SK-MEL-5 (cell line): ENCODE measurements at regions not wholly inside any gene's neighbourhood (a gene's known extent, or its start where the extent isn't known, plus 50 kb on each side); places are given as distances from the start of the nearest gene placed in this dataset.

Experiments used
- DNase-seq: peaks from one replicate; pipeline ENCODE4 v3.0.0-alpha.2; 2016; ENCODE audit warnings: low read depth, low spot score
- in situ Hi-C: cut with HindIII; loops from 2 replicates; pipeline ENCODE4 v1.10.0; 2016; ENCODE audit warnings: low sequenced_read_pairs, high pct_unique_total_duplicates, low pct_unique_long_range_greater_than_20kb

DNA sequence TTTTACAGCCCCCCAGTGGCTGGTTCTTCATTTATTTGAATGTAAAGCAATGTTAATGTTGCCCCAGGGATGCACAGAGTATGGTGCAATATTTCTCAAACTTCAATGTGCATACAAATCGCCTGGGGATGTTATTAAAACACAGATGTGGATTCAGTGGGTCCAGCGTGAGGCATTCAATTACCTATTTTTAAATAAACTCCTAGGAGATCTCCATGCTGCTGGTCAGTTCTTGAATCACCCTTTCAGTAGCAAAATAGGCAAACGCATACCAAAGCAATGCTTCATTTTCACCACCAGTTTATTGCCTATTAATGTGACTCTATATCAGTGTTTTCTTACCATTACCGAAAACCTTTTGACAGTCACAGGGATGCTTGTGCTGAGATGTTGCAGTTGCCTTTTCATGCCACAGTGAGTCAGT is 530.7 kb downstream of the CBLN2 start:
- in situ Hi-C loops = no loop called here
- peak; percentile 88 for DNase-seq

DNA sequence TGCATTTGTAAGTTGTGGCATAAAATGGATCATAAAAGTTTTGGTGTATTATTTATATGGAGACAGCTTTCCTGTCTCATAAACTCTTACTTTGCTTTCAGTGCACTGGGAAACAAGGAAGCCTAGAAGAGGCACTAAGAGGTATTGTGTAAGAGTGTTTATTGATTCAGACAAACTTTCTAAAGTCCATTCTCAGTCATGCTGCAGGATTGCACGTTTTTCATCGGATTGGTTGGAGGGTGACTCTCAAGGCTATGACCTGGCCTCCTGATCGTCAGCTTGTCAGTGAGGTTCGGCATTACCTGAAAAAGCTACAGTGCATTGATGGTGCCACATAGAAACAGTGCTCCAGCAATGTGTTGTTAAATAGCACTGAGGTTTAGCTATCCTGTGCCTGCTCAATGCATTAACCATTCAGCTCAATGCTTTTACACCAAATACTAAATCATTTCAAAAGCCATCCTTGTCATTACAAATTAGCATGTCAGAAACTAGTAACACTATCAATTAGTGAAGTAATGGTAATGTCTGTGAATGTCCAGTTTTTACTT is 545.5 kb downstream of the CBLN2 start:
- no peak for DNase-seq
- in situ Hi-C loops = no loop called here

DNA sequence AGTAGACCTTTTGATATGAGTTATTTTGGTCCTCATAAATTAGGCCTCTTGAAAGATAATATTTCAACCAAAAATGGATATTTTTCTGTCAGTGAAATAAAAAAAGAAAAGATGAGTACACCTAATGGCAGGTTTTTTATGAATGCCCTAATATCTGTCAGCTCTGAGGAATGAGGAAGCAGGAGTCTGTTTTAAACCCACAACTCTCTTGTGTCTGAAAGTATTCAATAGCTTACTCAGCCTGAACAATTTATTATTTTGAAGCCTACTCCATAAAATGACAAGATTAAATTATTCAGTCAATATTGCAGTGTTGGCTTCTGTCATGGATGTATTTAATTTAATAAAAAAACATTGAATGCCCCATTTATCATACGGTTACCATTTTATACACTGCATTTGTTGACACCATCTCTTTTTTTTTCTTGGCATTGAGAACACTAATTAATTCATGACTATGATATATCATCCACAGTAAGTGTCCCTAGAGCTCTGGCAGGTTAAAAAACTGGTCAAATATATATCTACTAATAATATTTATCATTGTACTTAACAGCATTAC is 548.2 kb downstream of the CBLN2 start:
- in situ Hi-C loops = no loop called here
- DNase-seq = no peak

DNA sequence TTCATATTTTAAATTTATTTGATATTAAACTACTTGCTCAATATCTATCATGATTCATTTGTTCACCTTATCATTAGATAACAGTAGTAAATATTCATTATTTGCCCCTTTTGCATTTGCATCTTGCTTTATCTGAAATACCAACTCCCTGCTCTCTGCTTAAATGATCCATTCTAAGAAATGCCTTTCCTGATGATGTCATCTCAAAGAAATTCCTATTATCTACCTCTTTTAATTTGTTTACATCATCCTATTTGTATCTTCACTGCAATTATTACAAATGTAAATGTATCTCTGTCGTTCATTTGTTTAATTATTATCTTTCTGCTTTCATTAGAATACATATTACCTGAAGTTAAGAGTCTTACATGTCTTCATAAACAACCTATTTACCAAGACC is 549.9 kb downstream of the CBLN2 start:
- DNase-seq = no peak
- in situ Hi-C loops = no loop called here

DNA sequence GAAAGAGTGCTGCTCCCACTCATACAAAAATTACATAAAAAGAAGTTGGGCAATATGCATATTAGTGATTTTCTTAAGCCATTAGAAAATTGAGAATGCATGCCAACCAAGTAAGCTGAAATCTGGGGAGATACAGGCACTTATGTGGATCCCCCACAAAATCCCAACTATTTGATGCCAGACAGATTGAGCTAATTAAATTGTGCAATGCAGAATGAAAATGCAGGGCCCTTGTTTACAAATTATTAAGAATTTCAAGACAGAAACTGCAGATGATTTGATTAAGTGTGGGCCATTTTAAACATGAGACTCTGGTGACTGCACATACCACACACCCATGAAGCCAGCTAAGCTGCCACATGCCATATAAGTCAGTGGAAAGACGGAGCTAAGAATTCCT is 554.5 kb downstream of the CBLN2 start:
- DNase-seq = no peak
- in situ Hi-C loops = no loop called here

DNA sequence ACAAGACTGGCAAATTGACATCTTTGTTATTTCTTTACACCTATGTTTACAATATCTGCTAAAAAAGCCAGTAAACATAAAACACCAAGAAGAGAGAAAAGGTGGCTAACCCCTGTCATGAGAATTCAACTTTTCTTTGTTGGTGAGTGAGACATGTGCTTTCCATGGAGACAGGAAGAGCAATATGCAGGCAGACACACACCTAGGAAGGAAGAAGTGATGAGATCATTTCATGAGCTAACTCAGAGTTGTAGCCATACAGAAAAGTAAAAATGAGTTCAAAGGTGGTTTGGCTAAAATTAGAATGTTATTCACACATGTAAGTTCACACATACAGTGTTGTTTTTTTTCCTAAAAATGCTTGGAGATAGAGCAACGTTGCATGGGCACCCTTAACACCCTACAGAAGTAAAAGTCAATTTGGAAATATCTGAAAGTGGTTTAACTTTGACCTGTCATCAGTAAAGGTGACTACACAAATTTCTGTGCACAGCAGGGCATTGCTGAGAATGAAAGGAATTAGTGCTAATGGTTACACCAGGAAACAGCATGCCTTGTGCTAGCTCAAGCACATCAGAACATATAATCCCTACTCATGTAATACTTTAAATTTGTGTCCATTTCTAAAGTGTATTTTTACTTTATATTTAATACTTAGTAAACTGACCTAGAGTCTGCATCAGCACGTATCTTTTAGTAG is 557.6 kb downstream of the CBLN2 start:
- no peak for DNase-seq
- in situ Hi-C loops = no loop called here

DNA sequence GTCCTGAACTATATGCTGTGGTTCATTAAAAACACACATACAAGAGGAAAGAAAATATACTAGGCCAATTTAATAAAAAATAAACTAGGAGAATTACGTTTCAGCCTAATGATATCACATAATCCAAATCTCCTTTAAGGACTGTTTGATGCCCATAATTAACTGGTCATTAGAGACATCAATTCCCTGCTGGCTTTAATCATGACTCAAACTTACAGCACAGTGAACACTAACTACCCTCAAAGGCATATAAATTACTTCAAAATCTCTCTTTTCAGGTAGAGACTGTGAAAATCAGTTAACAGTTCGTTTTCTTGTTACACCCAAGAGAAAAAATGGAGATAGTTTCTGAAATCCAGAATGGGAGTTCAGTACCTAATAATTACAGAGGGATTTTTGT is 567.4 kb downstream of the CBLN2 start:
- in situ Hi-C loops = no loop called here
- DNase-seq = no peak

DNA sequence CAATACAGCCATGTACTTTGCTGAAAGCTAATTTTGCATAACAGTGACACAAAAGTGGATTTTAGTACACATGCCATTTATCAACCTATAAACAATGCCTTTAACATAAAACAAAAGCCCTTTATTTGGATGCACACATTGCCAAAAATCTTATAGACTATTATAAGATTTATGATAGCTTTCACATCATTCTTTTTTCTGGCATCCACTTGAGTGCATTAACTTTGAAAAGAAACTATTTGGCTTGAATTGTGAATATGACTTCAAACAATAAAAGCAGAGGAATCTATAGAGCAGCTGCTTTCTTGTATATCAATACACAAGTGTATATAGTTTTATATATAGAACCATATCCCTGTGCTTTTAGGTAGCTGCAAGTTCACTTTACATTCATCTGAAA is 577.4 kb downstream of the CBLN2 start:
- no peak for DNase-seq
- in situ Hi-C loops = no loop called here

DNA sequence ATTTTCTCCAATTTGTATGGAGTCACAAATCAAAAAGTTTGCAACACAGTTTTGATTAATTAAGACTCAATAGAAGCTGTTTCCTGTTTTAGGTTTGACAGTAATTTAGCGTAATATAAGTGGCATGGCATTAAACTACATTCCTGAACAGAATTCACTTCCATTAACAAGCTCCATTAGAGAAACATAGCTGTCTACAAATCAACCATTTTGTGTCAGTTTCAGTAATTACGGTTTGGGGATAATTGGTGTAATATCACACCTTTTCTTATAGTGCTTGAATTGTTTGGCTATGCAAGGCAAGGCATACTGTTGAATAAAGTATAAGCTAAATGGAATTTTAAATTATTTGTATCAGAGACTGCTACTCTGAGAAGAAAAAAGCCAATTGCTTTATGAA is 585.5 kb downstream of the CBLN2 start:
- in situ Hi-C loops = no loop called here
- DNase-seq = no peak

DNA sequence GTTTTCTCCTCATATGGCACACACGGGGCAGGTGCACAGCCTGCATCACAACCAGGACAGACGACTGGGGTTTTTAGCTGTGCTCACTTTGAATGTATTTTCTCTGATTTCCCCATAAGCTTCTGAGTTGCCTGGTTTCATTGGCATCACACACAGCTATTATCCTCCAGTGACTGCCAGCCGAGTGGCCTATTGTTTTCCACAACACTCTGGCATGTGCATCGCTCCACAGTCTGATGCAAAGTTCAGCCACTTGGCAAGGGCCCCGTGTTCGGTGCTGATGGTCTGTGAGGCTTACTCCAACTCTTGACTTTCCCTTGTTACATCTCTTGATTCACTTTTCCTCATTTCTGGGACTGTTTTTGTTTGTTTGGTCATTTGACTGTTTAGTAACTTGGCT is 593.1 kb downstream of the CBLN2 start:
- in situ Hi-C loops = no loop called here
- no peak for DNase-seq

DNA sequence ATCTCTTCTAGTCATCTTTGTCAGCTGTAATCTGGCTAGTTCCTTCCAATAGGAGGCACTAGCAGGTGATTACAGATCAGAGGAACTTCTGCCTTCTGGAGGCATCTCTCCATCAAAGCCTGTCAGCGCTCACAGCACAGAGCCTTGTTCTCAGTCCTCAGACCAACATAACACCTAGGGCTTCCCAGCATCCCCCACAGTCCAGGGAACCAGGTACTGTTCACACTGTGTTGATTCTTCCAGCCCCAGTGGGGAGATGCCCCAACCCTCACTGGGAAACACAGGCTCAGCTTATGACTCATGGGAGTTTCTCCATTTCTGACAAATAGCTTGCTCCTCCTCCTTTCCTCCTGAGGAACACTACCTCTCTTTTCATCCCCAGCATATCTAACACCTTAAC is 601.7 kb downstream of the CBLN2 start:
- in situ Hi-C loops = no loop called here
- no peak for DNase-seq

DNA sequence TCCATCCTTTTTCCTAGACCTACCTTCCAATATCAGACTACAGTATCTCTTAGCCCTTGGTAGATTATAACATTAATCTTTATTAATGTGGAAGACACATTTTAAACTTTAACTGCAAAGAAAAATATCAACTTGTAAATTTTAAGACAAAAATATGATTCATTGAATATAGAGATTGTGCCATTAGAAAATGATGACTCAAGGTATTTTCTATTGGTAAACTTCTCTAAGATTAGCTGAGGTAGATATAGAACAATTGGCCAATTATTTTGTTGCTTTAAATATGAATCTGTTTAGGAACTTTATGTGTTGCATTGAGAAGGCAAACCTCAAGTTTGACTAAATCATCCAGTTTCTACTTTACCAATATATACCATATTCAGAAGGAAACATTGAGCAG is 604.7 kb downstream of the CBLN2 start:
- no peak for DNase-seq
- in situ Hi-C loops = no loop called here

DNA sequence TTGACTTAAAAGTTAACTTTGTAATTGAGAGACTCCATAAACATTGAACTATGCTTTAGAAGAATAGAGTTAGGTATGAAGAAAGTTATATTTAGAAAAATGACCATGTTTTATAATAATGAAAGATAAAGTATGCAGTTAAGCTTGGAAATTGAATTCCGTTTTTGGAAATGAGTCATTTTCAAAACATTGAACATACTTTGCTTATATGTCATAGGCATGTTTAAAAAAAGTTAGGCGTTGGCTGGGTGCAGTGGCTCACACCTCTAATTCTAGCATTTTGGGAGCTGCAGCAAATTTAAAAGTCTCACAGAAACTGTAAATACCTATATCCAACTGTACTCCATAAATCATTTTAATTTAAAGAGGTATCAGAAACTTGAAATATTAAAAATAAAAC is 607.4 kb downstream of the CBLN2 start:
- in situ Hi-C loops = no loop called here
- DNase-seq = no peak

DNA sequence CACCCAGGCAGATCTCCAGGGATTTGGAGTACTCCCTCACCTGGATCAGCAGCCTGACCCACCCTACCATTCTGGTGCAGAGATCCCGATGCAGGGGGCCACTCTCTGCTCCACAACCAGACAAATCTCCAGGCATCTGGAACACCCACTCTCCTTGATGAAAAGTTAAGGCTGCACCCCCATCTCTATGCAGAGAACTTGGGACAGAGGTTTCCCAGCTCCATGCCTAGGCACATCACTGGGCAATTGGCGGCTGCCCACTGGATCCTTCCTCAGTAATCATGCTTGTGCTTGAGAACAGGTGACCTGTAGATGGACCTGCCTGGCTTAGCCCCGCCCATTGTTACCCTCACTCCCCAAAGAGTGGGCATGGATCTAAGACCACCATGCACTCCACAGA is 624.9 kb downstream of the CBLN2 start:
- in situ Hi-C loops = no loop called here

DNA sequence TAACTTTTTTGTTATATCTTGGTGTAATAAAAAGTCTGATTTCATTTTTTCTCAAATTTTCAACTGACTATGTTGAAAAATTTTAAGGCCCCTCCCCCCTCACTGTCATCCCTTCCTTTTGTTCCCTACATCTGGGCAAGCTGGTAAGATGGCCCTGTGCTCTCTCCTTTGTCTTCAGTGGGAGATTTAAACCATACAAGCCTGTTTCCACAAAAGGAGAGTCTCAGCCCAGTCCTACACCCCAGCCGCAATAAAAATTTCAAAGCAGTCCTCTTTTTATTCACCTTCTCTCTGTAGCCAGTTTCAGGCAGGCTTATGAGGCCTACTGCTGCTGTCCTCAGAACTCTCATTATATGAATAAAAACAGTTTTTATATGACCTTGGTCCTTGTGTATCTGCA is 630.5 kb downstream of the CBLN2 start:
- in situ Hi-C loops = no loop called here
- no peak for DNase-seq

More for the DNA sequence above, 624.9 kb downstream of the CBLN2 start:
- DNase-seq = no peak

DNA sequence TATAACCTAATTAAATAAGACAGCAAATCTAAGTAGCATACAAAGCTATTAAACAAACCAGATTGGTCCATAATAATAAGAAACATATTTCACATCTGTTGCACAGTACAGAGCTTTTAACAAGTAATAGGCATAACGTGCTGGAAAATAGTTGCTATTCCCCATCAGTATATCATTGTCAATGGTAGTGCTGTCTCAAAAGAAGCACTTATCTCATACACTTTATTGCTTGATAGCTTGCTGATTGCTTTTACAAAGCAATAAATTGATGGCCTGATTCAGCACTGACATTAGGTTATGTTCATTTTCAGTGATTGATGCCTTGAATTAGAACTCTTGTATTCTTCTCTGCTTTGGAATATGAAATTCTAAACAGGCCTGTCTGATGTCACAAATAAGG is 641.7 kb downstream of the CBLN2 start:
- no peak for DNase-seq
- in situ Hi-C loops = no loop called here

DNA sequence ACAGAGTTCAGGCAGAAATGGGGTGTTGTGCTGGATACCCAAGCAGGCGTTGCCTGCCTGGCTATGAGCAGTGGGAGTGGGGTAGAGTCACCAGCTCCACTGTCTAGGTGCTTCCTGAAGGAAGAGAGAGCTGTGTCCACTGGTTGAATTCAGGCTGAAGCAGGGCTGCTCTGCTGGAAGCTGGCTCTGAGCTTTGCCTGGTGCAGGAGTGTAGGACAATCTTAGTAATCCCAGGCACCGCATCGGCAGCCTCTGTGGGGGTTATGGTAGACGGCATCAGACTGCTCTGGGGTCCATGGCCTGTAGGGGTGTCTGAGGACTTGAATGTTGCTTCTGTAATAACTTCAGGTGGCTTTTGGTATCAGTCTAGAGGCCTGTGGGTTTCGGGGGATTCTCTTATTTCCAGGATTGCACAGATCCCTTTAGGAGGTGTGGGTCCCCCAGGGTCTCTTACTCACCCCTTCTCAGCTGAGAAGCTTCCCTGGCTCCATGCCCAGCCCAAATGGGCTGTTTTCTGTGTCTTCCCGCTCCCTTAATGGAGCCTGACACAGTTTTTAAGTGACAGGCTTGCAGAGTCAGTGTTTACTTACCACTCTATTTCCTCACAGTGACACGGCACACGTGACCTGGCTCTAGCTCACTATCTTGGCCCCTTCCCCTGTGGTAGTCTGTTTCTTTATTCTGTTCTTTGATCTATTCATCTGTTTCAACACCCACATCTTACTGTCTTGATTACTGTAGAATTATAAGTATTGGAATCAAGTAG is 644.3 kb downstream of the CBLN2 start:
- no peak for DNase-seq
- in situ Hi-C loops = no loop called here

DNA sequence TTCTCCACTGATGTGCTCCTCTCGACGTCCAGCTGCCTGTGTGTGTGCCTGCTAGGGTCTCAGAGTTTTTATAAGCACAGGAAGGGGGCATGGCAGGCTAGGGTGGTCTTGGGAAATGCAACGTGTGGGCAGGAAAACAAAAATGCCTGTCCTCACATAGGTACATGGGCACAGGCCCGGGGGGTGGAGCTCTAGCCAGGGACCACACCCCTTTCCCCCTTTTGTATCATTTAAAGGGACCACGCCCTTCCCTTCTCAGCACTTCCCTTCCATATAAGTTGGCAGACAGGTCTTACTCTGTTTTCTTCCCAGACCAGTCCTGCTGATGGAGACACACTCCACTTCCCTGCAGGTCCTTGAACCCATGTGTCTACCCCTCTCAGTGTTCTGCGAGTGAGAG is 645.0 kb downstream of the CBLN2 start:
- DNase-seq = no peak
- in situ Hi-C loops = no loop called here

DNA sequence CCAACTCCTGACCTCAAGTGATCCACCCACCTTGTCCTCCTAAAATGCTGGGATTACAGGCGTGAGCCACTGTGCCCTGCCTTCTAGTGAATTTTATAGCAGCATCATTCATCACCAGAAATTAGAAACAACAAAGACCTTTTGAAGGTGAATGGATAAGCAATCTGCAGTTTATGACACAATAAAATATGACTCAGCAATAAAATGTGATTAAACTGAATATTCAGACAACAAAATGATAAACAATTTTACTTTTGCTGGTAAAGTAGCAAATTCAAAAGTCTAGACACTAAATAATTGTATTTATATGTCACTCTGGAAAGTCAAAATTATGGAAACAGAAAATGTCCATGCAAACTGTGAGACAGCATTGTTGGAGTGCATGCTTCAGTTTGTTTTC is 656.6 kb downstream of the CBLN2 start:
- DNase-seq = no peak
- in situ Hi-C loops = no loop called here
